Spleen (tissue), 11 donors: ENCODE measurements at regions not wholly inside any gene's neighbourhood (a gene's known extent, or its start where the extent isn't known, plus 50 kb on each side); places are given as distances from the start of the nearest gene placed in this dataset.
A peak's percentile ranks its signal among the peaks of the same experiment; 100 is the strongest.

ENCODE experiments used
- DNase-seq: peaks from one replicate; pipeline ENCODE4 v3.0.0-alpha.2; 2020
- H3K27ac ChIP-seq, 8 donors: fragments of 200-600 bp; sonication (generic) in 7 of 8; 1 replicate in 4 of 8; 2 replicates in 4 of 8; pipeline versions ENCODE4 v1.5.0 to v1.8.0; 2016 to 2021; ENCODE audit warnings: inconsistent platforms in 4 of 8, mild to moderate bottlenecking in 4 of 8, moderate library complexity in 1 of 8
- H3K27me3 ChIP-seq, 7 donors: fragments of 200-600 bp; sonication (generic) in 6 of 7; replicated peaks in 1 of 7; 1 replicate in 4 of 7; 2 replicates in 3 of 7; pipeline versions ENCODE4 v1.5.0 to v1.8.0; 2016 to 2021; ENCODE audit warnings: inconsistent platforms in 3 of 7, mild to moderate bottlenecking in 1 of 7
- H3K36me3 ChIP-seq, 6 donors: fragments of 200-600 bp; sonication (generic) in 5 of 6; 1 replicate in 4 of 6; 2 replicates in 2 of 6; pipeline versions ENCODE4 v1.5.0 to v1.8.0; 2016 to 2021; ENCODE audit warnings: inconsistent platforms in 2 of 6
- H3K4me1 ChIP-seq, 6 donors: fragments of 200-600 bp; sonication (generic) in 5 of 6; 1 replicate in 3 of 6; 2 replicates in 3 of 6; pipeline versions ENCODE4 v1.5.0 to v1.8.0; 2016 to 2021; ENCODE audit warnings: inconsistent platforms in 3 of 6
- H3K4me3 ChIP-seq, 8 donors: fragments of 200-600 bp; sonication (generic) in 7 of 8; 1 replicate in 4 of 8; 2 replicates in 4 of 8; pipeline versions ENCODE4 v1.5.0 to v1.8.0; 2016 to 2021; ENCODE audit warnings: inconsistent platforms in 4 of 8, mild to moderate bottlenecking in 4 of 8, moderate library complexity in 2 of 8
- H3K9me3 ChIP-seq, 8 donors: fragments of 200-600 bp; sonication (generic) in 7 of 8; 1 replicate in 4 of 8; 2 replicates in 4 of 8; pipeline versions ENCODE4 v1.5.0 to v1.8.0; 2016 to 2021; ENCODE audit warnings: inconsistent platforms in 4 of 8
- POLR2A ChIP-seq, 3 donors: fragments of 450-650 bp; IDR thresholded peaks; one replicate each; pipeline ENCODE4 v1.5.1; 2017; ENCODE audit warnings: antibody characterized with exemption in 3 of 3, mild to moderate bottlenecking in 1 of 3
- POLR2AphosphoS5 ChIP-seq, 3 donors: sonication (generic); formaldehyde crosslinking; IDR thresholded peaks; one replicate each; pipeline ENCODE4 v1.5.1; 2017; ENCODE audit warnings: antibody characterized with exemption in 3 of 3
- WGBS, 5 donors: extraction: QIAGEN DNeasy Blood & Tissue Kit in 3 of 5; methylation state at CpG; one replicate each; pipeline versions ENCODE4 v1.1.5 to v1.1.7; 2013 to 2018; 5-methylcytosine and 5-hydroxymethylcytosine counted together
- intact Hi-C: fragments of 100-400 bp; cut with DNase I; formaldehyde crosslinking; loops from one replicate; pipeline ENCODE4 v1.15.0; 2023; ENCODE audit warnings: low total_unique reads
- TF ChIP-seq, protein P1 (sequence below), 11 experiments: fragments of 200-600 bp in 7 of 11; fragments of 450-650 bp in 4 of 11; sonication (generic) in 4 of 11; IDR thresholded peaks in 8 of 11; conservative IDR thresholded peaks in 3 of 11; 1 replicate in 7 of 11; 2 replicates in 4 of 11; pipeline versions ENCODE4 v1.4.0 to v1.8.0; 2016 to 2021; ENCODE audit warnings: antibody characterized with exemption in 11 of 11, inconsistent platforms in 4 of 11, mild to moderate bottlenecking in 1 of 11
- donor health status: healthy with polysubstance abuse.
- donor health status: DM: no; HTN: no; CAD: no; lungs with moderate emphysema.
- donor health status: DM: no; HTN: no; CAD: no.
- donor health status: Bipolar disorder and iron deficiency.
- donor health status: healthy.
- donor health status: DM: no; HTN: no; CAD: no.
- donor health status: DM: yes; HTN: yes; CAD: no.

DNA sequence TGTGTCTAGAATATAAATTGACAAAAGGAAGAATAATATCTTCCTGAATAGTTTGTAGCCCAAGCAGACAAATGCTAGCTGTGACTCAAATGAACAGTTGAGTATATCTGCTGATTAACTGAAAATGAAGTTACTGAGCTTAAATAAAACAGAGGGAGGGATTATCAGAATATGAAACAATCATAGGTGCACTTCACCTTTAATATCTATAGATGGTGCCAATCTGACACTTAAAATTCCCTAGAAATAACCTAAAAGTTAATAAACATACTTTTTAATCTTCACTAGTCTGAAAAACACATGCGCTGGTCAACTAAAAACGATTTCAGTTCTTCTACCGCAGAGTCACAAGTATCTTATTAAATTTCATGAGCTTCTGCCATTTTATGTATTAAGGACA lies 280.8 kb upstream of the RASA1 start:
- Histone ChIP-seq H3K27me3 (no peaks in the 10 kb centered on the region), H3K4me3 (no peak overlapping the region), H3K4me1 (no peaks in the 10 kb centered on the region), H3K27ac (no peak overlapping the region), H3K36me3 (no peaks in the 10 kb centered on the region), H3K9me3 (no peaks in the 10 kb centered on the region)
- no peak for DNase-seq
- TF ChIP-seq, protein P1, sequence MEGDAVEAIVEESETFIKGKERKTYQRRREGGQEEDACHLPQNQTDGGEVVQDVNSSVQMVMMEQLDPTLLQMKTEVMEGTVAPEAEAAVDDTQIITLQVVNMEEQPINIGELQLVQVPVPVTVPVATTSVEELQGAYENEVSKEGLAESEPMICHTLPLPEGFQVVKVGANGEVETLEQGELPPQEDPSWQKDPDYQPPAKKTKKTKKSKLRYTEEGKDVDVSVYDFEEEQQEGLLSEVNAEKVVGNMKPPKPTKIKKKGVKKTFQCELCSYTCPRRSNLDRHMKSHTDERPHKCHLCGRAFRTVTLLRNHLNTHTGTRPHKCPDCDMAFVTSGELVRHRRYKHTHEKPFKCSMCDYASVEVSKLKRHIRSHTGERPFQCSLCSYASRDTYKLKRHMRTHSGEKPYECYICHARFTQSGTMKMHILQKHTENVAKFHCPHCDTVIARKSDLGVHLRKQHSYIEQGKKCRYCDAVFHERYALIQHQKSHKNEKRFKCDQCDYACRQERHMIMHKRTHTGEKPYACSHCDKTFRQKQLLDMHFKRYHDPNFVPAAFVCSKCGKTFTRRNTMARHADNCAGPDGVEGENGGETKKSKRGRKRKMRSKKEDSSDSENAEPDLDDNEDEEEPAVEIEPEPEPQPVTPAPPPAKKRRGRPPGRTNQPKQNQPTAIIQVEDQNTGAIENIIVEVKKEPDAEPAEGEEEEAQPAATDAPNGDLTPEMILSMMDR (IDR thresholded peaks at IDR 0.05 in 8 of 11, conservative IDR thresholded peaks at IDR 0.05 in 3 of 11): no peak
- TF ChIP-seq POLR2A (IDR thresholded peaks at IDR 0.05) (no peak), POLR2AphosphoS5 (IDR thresholded peaks at IDR 0.05) (no peak)
- intact Hi-C loops: no loop called here
- 87 to 95% (median 90%) methylated on average over 3 of the region's 3 CpGs for WGBS, 5 donors

DNA sequence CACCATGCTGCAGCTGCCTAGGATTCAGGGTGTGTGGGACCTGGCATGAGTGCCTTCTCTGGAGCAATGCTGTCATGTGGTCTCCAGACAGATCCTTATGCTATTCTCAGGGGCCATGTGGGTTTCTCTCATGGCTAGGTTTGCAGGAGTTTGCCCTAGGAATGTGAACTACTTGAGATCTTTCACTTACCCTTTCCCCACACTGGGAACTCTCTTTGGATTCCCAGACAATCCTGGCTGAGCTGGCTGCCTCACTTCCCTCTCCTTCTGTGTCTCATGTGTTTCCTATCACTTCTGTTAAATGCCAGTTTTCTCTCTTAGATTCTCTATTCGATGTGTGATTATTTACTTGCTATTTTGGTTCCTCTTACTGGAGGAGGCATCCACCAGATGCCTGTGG lies 270.2 kb upstream of the RASA1 start:
- no peaks in the 10 kb centered on the region for H3K36me3 ChIP-seq
- intact Hi-C loops: no loop called here
- no peaks in the 10 kb centered on the region for H3K27me3 ChIP-seq
- H3K9me3 ChIP-seq: no peaks in the 10 kb centered on the region
- TF ChIP-seq, protein P1 (IDR thresholded peaks at IDR 0.05 in 8 of 11, conservative IDR thresholded peaks at IDR 0.05 in 3 of 11): no peak
- TF ChIP-seq POLR2A (IDR thresholded peaks at IDR 0.05): no peak
- TF ChIP-seq POLR2AphosphoS5 (IDR thresholded peaks at IDR 0.05): no peak
- H3K27ac ChIP-seq: no peak overlapping the region
- 11 to 37% (median 35%) methylated on average over 1 of the region's 1 CpG for WGBS, 5 donors
- H3K4me1 ChIP-seq: no peaks in the 10 kb centered on the region
- H3K4me3 ChIP-seq: no peak overlapping the region
- no peak for DNase-seq

DNA sequence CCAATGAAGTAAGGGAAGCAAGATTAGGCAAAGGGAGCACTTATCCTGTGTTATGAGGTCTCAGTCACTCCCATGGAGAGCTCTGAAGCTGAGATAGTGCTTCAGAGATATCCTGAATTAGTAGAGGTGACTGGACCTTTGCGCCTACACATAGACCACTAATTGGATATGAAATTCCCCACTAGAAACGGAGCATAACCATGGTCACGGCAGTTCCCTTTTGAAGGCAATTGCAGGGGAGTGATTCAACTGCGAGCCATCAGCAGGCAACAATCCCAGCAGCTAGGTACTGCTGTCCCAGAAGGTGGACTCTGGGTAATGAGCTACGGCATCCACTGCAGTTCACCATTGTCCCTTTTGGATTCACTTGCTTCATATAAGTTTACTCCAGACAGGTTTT lies 267.7 kb upstream of the RASA1 start:
- 86 to 97% (median 91%) methylated on average over 5 of the region's 5 CpGs for WGBS, 5 donors

DNA sequence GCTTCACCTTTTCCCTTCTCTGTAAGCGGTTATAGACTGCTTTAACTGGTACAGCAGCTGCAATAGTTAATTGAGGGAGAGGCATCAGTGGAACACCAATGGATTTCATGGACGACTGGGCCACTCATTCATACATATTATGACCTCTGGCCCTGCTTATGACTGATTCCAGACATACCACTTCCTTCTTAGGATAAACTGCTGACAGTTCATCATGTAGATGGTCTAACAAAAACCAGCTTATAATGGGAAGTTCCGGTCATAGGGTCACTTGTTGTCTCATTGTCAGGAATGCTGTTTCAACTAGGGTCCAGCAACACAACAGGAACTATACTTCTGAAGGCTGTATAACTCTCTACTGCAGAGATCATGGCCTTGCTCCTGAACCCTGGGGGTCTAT lies 265.2 kb upstream of the RASA1 start:
- WGBS, 5 donors: 50 to 75% (median 64%) methylated on average over 3 of the region's 3 CpGs
- TF ChIP-seq POLR2AphosphoS5 (IDR thresholded peaks at IDR 0.05) (no peak), POLR2A (IDR thresholded peaks at IDR 0.05) (no peak)
- TF ChIP-seq, protein P1 (IDR thresholded peaks at IDR 0.05 in 8 of 11, conservative IDR thresholded peaks at IDR 0.05 in 3 of 11): no peak
- Histone ChIP-seq H3K27me3 (no peaks in the 10 kb centered on the region), H3K4me3 (no peak overlapping the region), H3K27ac (peak overlapping the region in 4 of 8 donors; percentile 25 to 66 (median 40)), H3K9me3 (no peaks in the 10 kb centered on the region), H3K4me1 (peaks cover 0 to 6% (median 0%) of the 10 kb centered on the region in 6 donors), H3K36me3 (no peaks in the 10 kb centered on the region)
- no peak for DNase-seq
- intact Hi-C loops: no loop called here

More for the DNA sequence above, 267.7 kb upstream of the RASA1 start:
- H3K36me3 ChIP-seq: no peaks in the 10 kb centered on the region
- TF ChIP-seq, protein P1 (IDR thresholded peaks at IDR 0.05 in 8 of 11, conservative IDR thresholded peaks at IDR 0.05 in 3 of 11): no peak
- TF ChIP-seq POLR2A (IDR thresholded peaks at IDR 0.05): no peak
- H3K4me1 ChIP-seq: peaks cover 0 to 6% (median 0%) of the 10 kb centered on the region in 6 donors
- intact Hi-C loops: no loop called here
- no peak overlapping the region for H3K4me3 ChIP-seq
- H3K9me3 ChIP-seq: no peaks in the 10 kb centered on the region
- H3K27ac ChIP-seq: no peak overlapping the region
- no peak for DNase-seq
- no peaks in the 10 kb centered on the region for H3K27me3 ChIP-seq
